Dendritic cell treated with granulocyte-macrophage colony-stimulating factor and Interleukin-4, amounts not matched to agents 40 ng/mL and 50 ng/mL, for 4 days (primary cell): ENCODE measurements at regions not wholly inside any gene's neighbourhood (a gene's known extent, or its start where the extent isn't known, plus 50 kb on each side); places are given as distances from the start of the nearest gene placed in this dataset.

Experiments
- H3K27ac Mint-ChIP-seq: one replicate; pipeline ENCODE4 v1.8.0; 2022; ENCODE audit warnings: mild to moderate bottlenecking, mixed read lengths
- H3K27me3 Mint-ChIP-seq: one replicate; pipeline ENCODE4 v1.8.0; 2022; ENCODE audit warnings: mild to moderate bottlenecking, mixed read lengths
- H3K36me3 Mint-ChIP-seq: one replicate; pipeline ENCODE4 v1.8.0; 2022; ENCODE audit warnings: low read depth, mixed read lengths
- H3K4me1 Mint-ChIP-seq: one replicate; pipeline ENCODE4 v1.8.0; 2022; ENCODE audit warnings: low read depth, mixed read lengths
- H3K4me3 Mint-ChIP-seq: one replicate; pipeline ENCODE4 v1.8.0; 2022; ENCODE audit warnings: mild to moderate bottlenecking, moderate library complexity, mixed read lengths
- H3K9me3 Mint-ChIP-seq: one replicate; pipeline ENCODE4 v1.8.0; 2022; ENCODE audit warnings: mixed read lengths
- intact Hi-C: fragments of 100-400 bp; cut with micrococcal nuclease; formaldehyde crosslinking; loops from one replicate; pipeline ENCODE4 v1.15.0; 2022

DNA sequence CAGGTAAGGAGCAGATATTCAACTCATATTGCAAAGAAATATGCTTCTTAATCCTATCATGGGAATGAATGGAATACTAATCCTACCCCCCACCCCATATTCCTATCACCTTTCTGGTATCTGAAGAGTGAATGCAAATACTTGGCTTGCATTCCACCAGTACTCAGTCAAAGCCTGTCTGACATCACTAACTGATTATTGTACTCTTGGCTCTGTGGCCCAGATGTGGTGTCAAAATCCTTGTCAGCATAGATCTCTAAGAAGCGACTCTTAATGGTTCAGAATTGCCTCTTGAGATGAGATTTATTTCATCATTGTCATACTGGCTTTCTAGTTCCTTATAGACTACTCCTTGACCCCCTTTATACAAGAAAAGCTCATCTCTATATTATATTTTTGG is 604.6 kb downstream of the ADGRL2 start:
- no peak overlapping the region for H3K4me3 Mint-ChIP-seq
- no peaks in the 10 kb centered on the region for H3K36me3 Mint-ChIP-seq
- H3K27ac Mint-ChIP-seq, result no peak overlapping the region
- no peaks in the 10 kb centered on the region for H3K4me1 Mint-ChIP-seq
- H3K27me3 Mint-ChIP-seq, result no peaks in the 10 kb centered on the region
- peaks cover 17% of the 10 kb centered on the region for H3K9me3 Mint-ChIP-seq
- intact Hi-C loops, result no loop called here

DNA sequence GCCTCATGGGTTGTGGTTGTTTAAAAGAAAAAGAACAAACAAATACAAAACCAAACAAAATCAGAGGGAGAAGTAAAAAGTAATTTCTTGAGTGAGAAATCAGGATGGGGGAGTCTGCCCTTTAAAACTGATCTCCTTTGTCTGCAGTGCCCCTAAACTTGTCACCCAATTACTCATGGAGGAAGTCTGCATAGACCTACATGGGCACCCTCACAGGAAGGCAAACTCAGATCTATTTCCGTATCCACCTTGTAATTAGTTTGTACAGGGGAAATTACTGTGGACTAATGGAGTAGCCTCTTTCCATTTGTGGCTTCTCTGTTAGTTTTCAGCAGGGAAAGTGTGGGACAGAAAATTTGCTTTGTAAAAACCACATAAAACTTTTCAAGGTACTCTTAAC is 600.4 kb downstream of the ADGRL2 start:
- intact Hi-C loops, result no loop called here
- Mint-ChIP-seq H3K9me3 (peaks cover 2% of the 10 kb centered on the region), H3K4me3 (no peak overlapping the region), H3K27ac (no peak overlapping the region), H3K27me3 (no peaks in the 10 kb centered on the region), H3K36me3 (no peaks in the 10 kb centered on the region), H3K4me1 (no peaks in the 10 kb centered on the region)

DNA sequence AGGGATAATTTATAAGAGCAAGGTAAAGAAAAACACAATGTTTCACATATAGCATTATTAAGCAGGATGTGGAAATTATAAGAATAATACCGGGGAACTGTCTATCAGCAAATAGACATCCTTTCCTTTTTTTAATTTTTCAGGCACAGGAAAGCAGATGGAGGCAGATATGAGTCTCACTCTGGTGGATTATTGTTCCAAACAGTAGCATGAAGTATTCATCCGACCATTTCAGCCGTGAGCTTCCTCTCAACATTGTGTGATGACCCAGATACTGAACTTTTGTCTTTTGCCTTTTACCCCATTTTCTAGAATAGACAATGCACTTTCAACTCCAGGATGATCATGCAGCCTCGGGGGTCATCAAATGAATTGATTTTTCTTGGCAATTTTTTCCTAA is 599.8 kb downstream of the ADGRL2 start:
- Mint-ChIP-seq H3K9me3 (no peaks in the 10 kb centered on the region), H3K36me3 (no peaks in the 10 kb centered on the region)
- intact Hi-C loops, result no loop called here

DNA sequence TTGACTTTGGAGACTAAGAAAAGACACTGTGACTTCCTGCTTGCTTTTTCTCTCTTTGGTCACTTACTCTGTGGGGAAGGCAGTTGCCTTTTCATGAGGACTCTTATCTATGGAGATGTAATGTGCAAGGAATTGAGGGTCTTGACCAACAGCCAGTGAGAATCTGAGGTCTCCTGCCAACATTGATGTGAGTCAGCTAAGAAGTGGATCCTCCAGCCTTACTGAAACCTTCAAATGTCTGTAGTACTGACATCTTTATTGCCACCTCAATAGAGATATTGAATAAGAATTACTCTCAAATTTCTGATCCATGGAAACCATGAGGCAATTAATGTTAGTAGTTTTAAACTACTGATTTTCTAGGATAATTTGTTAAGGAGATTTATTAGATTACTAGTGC is 598.4 kb downstream of the ADGRL2 start:
- Mint-ChIP-seq H3K27ac (no peak overlapping the region), H3K4me3 (no peak overlapping the region), H3K9me3 (no peaks in the 10 kb centered on the region), H3K27me3 (no peaks in the 10 kb centered on the region), H3K4me1 (no peaks in the 10 kb centered on the region), H3K36me3 (no peaks in the 10 kb centered on the region)
- intact Hi-C loops, result no loop called here

More for the DNA sequence above, 599.8 kb downstream of the ADGRL2 start:
- Mint-ChIP-seq H3K4me3 (no peak overlapping the region), H3K27ac (no peak overlapping the region), H3K27me3 (no peaks in the 10 kb centered on the region), H3K4me1 (no peaks in the 10 kb centered on the region)

DNA sequence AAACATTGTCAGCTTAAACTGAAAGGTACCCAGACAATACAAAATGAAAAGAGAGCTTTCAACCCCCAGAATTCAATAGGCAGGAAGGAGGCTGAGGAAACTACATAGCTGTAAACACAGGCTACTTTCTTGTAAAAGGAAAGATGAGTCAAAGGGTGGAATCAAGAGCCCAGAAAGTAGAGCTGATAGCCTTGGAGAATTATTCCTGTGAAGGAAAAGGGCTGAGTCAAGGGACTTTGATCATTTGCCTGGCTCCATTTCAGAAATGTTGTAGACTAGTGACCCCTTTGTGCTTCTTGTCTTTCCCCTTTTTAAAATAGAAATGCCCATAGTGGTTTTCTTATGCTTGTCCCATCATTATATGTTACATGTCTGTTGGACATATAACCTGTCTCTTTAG is 597.6 kb downstream of the ADGRL2 start:
- intact Hi-C loops, result no loop called here
- no peaks in the 10 kb centered on the region for H3K4me1 Mint-ChIP-seq
- no peaks in the 10 kb centered on the region for H3K9me3 Mint-ChIP-seq
- no peaks in the 10 kb centered on the region for H3K27me3 Mint-ChIP-seq
- H3K4me3 Mint-ChIP-seq, result no peak overlapping the region
- no peaks in the 10 kb centered on the region for H3K36me3 Mint-ChIP-seq
- no peak overlapping the region for H3K27ac Mint-ChIP-seq

DNA sequence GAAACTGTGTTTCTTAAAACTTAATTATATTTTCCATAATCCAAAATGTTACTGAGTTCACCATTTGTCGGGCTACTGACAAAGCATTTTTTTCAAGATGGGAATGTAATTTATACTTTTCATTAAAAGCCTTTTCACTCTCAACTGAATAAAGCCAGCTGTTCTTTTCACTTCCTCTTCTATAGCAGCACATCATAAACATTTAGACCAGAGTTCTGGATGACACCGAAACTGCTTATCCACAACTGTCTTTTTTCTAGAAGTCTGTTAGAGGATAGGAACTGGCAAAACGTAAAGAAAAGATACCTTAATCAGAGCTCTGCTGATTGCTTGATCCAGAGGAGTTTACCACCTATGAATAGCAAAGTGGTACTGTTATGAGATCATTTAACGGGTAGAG is 594.7 kb downstream of the ADGRL2 start:
- intact Hi-C loops, result no loop called here
- Mint-ChIP-seq H3K27ac (no peak overlapping the region), H3K4me1 (no peaks in the 10 kb centered on the region), H3K36me3 (no peaks in the 10 kb centered on the region), H3K27me3 (no peaks in the 10 kb centered on the region), H3K9me3 (no peaks in the 10 kb centered on the region), H3K4me3 (no peak overlapping the region)

DNA sequence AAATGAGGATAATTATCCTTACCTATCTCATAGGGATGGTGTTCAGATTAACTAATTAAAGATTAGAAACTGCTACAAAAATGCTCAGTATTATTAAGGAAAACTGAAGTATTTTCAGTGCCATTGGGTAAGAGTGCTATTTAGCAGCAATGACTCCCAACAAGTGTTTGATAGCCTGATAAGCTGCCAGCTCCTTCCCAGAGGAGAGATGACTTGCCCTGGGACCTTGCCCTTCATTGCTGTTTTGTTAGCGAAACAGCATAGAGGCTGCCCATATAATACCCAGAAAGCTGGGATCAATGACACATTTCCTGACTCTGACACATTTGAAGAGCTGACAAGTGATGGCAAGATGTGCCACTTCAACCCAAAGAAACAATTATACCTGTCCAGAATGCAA is 592.2 kb downstream of the ADGRL2 start:
- H3K27me3 Mint-ChIP-seq, result no peaks in the 10 kb centered on the region
- H3K4me3 Mint-ChIP-seq, result no peak overlapping the region
- H3K27ac Mint-ChIP-seq, result no peak overlapping the region
- no peaks in the 10 kb centered on the region for H3K4me1 Mint-ChIP-seq
- intact Hi-C loops, result no loop called here
- H3K36me3 Mint-ChIP-seq, result no peaks in the 10 kb centered on the region
- no peaks in the 10 kb centered on the region for H3K9me3 Mint-ChIP-seq

DNA sequence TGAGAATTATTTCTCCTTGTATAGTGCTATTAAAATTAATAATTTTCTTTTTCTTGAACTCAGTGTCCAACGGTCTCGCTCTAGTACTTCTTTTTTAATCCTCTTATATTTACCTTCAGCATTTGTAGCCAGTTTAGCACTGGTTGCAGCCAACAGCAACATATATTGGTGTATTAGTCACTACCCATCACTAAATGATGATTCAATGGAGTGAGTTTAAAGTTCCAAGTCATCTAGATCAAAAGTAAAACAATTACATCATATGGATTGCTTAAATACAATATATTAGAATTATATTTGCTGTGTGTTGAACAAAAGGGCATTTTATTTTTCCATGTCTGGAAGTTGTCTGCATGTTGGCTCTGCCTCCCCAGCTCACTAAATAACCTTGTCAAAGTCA is 591.8 kb downstream of the ADGRL2 start:
- Mint-ChIP-seq H3K36me3 (no peaks in the 10 kb centered on the region), H3K27ac (no peak overlapping the region), H3K4me3 (no peak overlapping the region), H3K4me1 (no peaks in the 10 kb centered on the region), H3K27me3 (no peaks in the 10 kb centered on the region), H3K9me3 (no peaks in the 10 kb centered on the region)
- intact Hi-C loops, result no loop called here

DNA sequence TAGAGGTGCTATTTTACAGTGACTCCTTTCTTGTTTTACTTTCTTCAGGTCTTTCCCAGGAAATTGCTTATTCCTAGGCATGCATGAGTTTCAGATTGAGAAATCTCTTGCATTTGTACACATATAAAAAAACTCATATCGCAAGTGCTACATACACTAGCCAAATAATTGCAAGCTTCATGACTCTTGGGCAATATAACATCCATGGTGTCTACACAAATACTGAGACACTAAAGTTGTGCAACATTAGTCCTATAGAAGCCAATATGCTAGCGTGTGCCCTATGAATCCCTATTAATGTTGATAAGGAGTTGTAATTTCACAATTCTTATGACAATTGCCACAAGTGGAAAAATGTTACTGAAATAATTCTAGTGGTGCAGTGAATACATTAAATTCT is 591.0 kb downstream of the ADGRL2 start:
- no peak overlapping the region for H3K27ac Mint-ChIP-seq
- H3K36me3 Mint-ChIP-seq, result no peaks in the 10 kb centered on the region
- no peaks in the 10 kb centered on the region for H3K4me1 Mint-ChIP-seq
- intact Hi-C loops, result no loop called here
- no peak overlapping the region for H3K4me3 Mint-ChIP-seq
- no peaks in the 10 kb centered on the region for H3K27me3 Mint-ChIP-seq
- H3K9me3 Mint-ChIP-seq, result no peaks in the 10 kb centered on the region

DNA sequence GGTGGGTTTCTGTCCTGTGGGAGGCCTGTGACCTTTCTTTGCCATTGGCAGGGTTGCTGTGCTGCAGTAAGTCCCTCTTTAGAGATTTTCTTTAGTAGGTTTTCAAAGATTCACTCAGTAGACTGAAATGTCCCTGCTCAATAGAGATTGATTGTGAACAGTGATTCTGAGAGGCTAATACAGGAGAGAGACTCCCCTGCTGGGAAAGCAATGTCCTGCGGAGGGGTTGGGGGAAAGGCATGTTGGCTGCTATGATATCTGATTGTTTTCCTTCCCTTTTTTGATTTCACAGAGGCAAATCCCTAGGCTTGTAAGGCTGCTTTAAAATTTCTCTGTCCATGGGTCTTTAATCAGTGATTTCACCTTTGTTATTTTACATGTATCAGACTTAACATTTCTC is 589.9 kb downstream of the ADGRL2 start:
- Mint-ChIP-seq H3K4me1 (no peaks in the 10 kb centered on the region), H3K36me3 (no peaks in the 10 kb centered on the region), H3K27me3 (no peaks in the 10 kb centered on the region), H3K4me3 (no peak overlapping the region), H3K27ac (no peak overlapping the region), H3K9me3 (no peaks in the 10 kb centered on the region)
- intact Hi-C loops, result no loop called here

DNA sequence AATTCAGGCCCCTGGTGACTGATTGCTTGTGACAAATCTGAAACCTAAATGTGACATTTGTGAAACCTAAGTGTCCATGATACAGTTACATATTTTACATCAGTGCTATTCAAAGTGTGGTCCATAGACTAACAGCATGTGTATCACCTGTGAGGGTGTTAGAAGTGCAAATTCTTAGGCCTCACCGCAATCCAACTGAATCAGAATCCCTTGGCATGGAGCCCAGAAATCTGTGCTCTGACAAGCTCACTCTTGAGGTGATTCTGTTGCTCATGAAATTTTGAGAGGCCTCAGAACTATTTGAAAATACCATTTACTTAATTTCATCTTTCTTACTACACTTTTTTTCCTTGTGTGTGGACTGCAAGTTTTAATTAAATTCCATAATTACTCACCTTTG is 587.9 kb downstream of the ADGRL2 start:
- Mint-ChIP-seq H3K36me3 (no peaks in the 10 kb centered on the region), H3K9me3 (no peaks in the 10 kb centered on the region), H3K4me3 (no peak overlapping the region), H3K4me1 (no peaks in the 10 kb centered on the region), H3K27me3 (no peaks in the 10 kb centered on the region), H3K27ac (no peak overlapping the region)
- intact Hi-C loops, result no loop called here

DNA sequence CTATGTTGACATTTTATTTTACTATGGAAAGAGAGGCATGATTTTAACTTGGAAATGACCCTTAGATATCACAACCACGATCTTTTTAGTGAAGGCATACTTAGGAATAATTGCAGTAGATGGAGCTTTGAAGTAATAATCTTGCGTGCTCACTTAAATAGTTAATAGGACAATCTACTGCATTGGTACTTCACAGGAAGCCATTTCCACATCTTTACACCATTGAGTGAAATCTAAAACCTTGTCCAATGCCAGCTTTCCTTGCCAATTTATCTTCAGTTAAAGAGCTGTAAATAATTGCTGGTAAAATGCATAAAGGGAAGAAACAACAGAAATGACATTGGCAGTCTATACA is 586.3 kb downstream of the ADGRL2 start:
- intact Hi-C loops, result no loop called here
- no peaks in the 10 kb centered on the region for H3K36me3 Mint-ChIP-seq
- no peaks in the 10 kb centered on the region for H3K9me3 Mint-ChIP-seq
- H3K4me3 Mint-ChIP-seq, result no peak overlapping the region
- no peaks in the 10 kb centered on the region for H3K4me1 Mint-ChIP-seq
- no peaks in the 10 kb centered on the region for H3K27me3 Mint-ChIP-seq
- H3K27ac Mint-ChIP-seq, result no peak overlapping the region

DNA sequence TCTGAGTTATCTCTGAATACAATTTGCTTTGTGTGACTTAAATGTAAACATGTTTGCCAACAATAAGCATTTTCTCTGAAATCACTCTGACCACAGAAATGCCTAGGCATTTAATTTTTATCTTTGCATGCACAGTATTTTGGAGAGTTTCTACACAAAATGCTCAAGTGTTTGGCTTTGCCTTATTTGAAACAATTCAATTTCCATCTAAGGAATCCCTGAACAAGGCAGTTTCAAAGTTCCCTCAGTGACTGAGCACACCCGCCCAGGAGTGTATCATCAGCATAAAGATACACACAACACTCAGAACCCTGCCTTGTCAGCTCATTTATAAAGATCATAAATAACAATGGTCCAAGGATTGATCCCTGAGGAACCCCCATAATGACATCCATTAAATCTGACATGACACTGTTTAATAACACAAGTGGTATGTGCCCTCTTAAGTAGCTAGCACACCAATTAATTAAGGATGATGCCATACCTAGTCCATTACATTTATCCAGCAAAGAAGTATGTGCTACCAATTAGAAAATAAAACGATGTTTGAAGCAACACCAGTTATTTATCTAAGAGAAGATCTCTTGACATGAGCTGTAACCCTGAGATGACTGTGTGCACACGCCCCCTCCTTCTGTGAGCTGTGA is 585.8 kb downstream of the ADGRL2 start:
- intact Hi-C loops, result no loop called here
- Mint-ChIP-seq H3K4me1 (no peaks in the 10 kb centered on the region), H3K27ac (no peak overlapping the region), H3K27me3 (no peaks in the 10 kb centered on the region), H3K36me3 (no peaks in the 10 kb centered on the region), H3K9me3 (no peaks in the 10 kb centered on the region), H3K4me3 (no peak overlapping the region)

DNA sequence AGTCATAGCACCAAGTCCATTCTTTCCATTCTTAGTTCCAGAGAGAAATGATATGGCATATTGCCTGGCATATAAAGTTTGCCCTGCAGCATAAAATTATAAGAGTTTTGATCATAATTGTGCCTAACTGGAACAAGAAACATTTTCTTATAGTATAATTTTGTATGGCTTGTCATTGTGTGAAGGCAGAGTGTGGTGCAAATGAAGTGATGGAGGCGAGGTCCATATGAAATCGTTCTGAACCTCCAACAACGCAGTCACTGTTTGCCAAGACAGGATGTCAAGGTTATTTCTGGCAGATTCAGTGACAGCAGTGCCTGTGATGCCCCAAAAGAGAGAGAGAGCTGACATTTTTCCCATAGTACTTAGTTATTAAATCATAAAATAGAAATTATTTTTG is 584.0 kb downstream of the ADGRL2 start:
- Mint-ChIP-seq H3K4me1 (no peaks in the 10 kb centered on the region), H3K9me3 (no peaks in the 10 kb centered on the region), H3K36me3 (no peaks in the 10 kb centered on the region), H3K27ac (no peak overlapping the region), H3K27me3 (no peaks in the 10 kb centered on the region), H3K4me3 (no peak overlapping the region)
- intact Hi-C loops, result no loop called here

DNA sequence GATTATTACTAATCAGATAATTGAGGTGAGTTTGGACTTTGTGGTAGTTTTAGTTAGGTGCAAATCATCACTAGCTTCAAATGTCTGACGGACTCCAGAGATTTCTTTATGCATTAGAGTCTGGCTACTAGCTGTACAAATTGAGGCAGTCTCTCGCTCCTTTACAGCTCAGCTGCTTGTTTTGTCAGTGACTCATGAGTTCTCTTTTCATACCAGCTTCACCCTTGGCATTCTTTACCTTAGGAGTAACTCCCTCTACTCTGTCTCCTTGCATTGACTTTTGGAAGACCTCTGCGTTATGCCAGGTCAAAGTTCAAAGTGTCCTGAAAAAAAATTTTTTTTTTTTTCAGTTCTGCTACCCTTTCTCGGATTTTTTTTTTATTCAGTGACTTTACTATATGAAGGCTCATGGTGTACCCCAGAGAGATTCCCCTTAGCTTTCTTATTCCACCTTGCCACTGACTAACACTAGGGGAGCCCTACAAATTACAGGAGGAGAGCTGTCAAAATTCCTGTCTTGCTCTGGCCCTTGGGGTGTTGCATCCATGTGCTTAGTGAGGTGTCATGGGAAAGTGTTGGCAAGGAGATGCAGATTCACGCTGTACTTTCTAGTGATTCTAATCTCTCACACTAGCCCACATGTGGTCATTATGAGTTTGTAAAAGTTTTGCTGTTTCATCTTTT is 576.6 kb downstream of the ADGRL2 start:
- H3K4me1 Mint-ChIP-seq, result no peaks in the 10 kb centered on the region
- H3K27ac Mint-ChIP-seq, result no peak overlapping the region
- H3K4me3 Mint-ChIP-seq, result no peak overlapping the region
- H3K27me3 Mint-ChIP-seq, result no peaks in the 10 kb centered on the region
- no peaks in the 10 kb centered on the region for H3K36me3 Mint-ChIP-seq
- peaks cover 9% of the 10 kb centered on the region for H3K9me3 Mint-ChIP-seq
- intact Hi-C loops, result no loop called here
